Fibroblast of lung (primary cell): ENCODE measurements at regions not wholly inside any gene's neighbourhood (a gene's known extent, or its start where the extent isn't known, plus 50 kb on each side); places are given as distances from the start of the nearest gene placed in this dataset.

Experiments
- DNase-seq, 2 donors: peaks; one replicate each; pipeline versions ENCODE4 v3.0.0 to v3.0.0-alpha.2; 2010; ENCODE audit warnings: low read depth in 2 of 2
- H2AFZ ChIP-seq: 2 replicates; pipeline ENCODE4 v1.5.1; 2012; ENCODE audit warnings: low read length, control low read depth, inconsistent platforms
- H3K27ac ChIP-seq: 2 replicates; pipeline ENCODE4 v1.5.1; 2011; ENCODE audit warnings: low read length, control low read depth; ENCODE audit not compliant: insufficient read depth
- H3K27me3 ChIP-seq: 2 replicates; pipeline ENCODE4 v1.5.1; 2011; ENCODE audit warnings: mild to moderate bottlenecking, low read length; ENCODE audit not compliant: control insufficient read depth, insufficient read depth
- H3K36me3 ChIP-seq: 2 replicates; pipeline ENCODE4 v1.5.1; 2011; ENCODE audit warnings: low read length; ENCODE audit not compliant: control insufficient read depth, insufficient read depth
- H3K4me1 ChIP-seq: 2 replicates; pipeline ENCODE4 v1.5.1; 2011; ENCODE audit warnings: low read length; ENCODE audit not compliant: control insufficient read depth, insufficient read depth; ENCODE audit errors: extremely low read depth
- H3K4me2 ChIP-seq: 2 replicates; pipeline ENCODE4 v1.5.1; 2011; ENCODE audit warnings: low read length, control low read depth; ENCODE audit not compliant: insufficient read depth; ENCODE audit errors: extremely low read depth
- H3K4me3 ChIP-seq, 4 experiments: fragments of 200-600 bp in 1 of 4; sonication (generic) in 1 of 4; replicated peaks in 1 of 4; 2 replicates each; pipeline ENCODE4 v1.5.1; 2011 to 2016; ENCODE audit warnings: low read length in 4 of 4, low read depth in 3 of 4, mild to moderate bottlenecking in 3 of 4, control low read depth in 2 of 4, inconsistent platforms in 1 of 4, mixed read lengths in 1 of 4; ENCODE audit not compliant: insufficient read depth in 1 of 4; ENCODE audit errors: control extremely low read depth in 1 of 4
- H3K79me2 ChIP-seq: 2 replicates; pipeline ENCODE4 v1.5.1; 2012; ENCODE audit warnings: mild to moderate bottlenecking, low read length, inconsistent platforms; ENCODE audit not compliant: control insufficient read depth, insufficient read depth
- H3K9ac ChIP-seq: 2 replicates; pipeline ENCODE4 v1.5.1; 2011; ENCODE audit warnings: mild to moderate bottlenecking, low read length, control low read depth; ENCODE audit not compliant: insufficient read depth
- H3K9me3 ChIP-seq: 2 replicates; pipeline ENCODE4 v1.5.1; 2012; ENCODE audit warnings: low read depth, low read length; ENCODE audit not compliant: control insufficient read depth, insufficient read depth
- H4K20me1 ChIP-seq: 2 replicates; pipeline ENCODE4 v1.5.1; 2011; ENCODE audit warnings: low read length; ENCODE audit not compliant: control insufficient read depth, insufficient read depth; ENCODE audit errors: extremely low read depth
- EZH2 ChIP-seq: IDR thresholded peaks from 2 replicates; pipeline ENCODE4 v1.5.1; 2012; ENCODE audit warnings: low read length, control low read depth, mild to moderate bottlenecking; ENCODE audit errors: missing control alignments
- TF ChIP-seq, protein P1 (sequence below), 2 donors: IDR thresholded peaks in 1 of 2; conservative IDR thresholded peaks in 1 of 2; 1 replicate in 1 of 2; 2 replicates in 1 of 2; pipeline ENCODE4 v1.5.1; 2011 to 2012; ENCODE audit warnings: low read length in 2 of 2, control low read depth in 1 of 2, inconsistent platforms in 1 of 2, low read depth in 1 of 2, mild to moderate bottlenecking in 1 of 2

DNA sequence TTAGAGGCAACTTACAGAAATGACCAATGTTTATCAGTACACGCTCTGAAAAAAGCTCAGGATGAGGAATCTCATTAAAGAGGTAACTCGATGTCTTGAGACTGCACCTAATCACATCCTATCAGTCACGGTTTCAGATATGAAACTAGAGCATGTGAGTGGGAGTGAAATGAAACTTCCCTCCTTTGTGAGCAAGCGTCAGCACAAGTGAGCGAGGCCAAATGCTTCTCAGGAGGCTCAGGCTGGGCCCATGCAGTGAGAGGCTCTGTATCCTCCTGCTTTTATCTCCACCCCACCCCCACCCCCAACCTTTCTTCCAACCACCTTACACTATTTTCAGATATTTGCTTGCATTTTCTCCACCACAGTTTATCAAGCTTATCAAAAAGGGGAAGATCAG lies 140.8 kb upstream of the RIMS1 start:
- H3K9me3 ChIP-seq: no peaks in the 10 kb centered on the region
- TF ChIP-seq EZH2: no peak
- TF ChIP-seq, protein P1, sequence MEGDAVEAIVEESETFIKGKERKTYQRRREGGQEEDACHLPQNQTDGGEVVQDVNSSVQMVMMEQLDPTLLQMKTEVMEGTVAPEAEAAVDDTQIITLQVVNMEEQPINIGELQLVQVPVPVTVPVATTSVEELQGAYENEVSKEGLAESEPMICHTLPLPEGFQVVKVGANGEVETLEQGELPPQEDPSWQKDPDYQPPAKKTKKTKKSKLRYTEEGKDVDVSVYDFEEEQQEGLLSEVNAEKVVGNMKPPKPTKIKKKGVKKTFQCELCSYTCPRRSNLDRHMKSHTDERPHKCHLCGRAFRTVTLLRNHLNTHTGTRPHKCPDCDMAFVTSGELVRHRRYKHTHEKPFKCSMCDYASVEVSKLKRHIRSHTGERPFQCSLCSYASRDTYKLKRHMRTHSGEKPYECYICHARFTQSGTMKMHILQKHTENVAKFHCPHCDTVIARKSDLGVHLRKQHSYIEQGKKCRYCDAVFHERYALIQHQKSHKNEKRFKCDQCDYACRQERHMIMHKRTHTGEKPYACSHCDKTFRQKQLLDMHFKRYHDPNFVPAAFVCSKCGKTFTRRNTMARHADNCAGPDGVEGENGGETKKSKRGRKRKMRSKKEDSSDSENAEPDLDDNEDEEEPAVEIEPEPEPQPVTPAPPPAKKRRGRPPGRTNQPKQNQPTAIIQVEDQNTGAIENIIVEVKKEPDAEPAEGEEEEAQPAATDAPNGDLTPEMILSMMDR (conservative IDR thresholded peaks at IDR 0.05 in 1 of 2, IDR thresholded peaks at IDR 0.05 in 1 of 2; ENCODE audit: low read depth in 1 of 2, low read length in 2 of 2): no peak
- no peak overlapping the region for H3K27ac ChIP-seq
- no peaks in the 10 kb centered on the region for H4K20me1 ChIP-seq
- no peak overlapping the region for H3K4me3 ChIP-seq
- no peak overlapping the region for H3K9ac ChIP-seq
- no peak for DNase-seq
- H2AFZ ChIP-seq: no peak overlapping the region
- H3K36me3 ChIP-seq: no peaks in the 10 kb centered on the region
- H3K79me2 ChIP-seq: no peaks in the 10 kb centered on the region
- no peak overlapping the region for H3K4me2 ChIP-seq
- H3K27me3 ChIP-seq: no peaks in the 10 kb centered on the region
- H3K4me1 ChIP-seq: no peaks in the 10 kb centered on the region

DNA sequence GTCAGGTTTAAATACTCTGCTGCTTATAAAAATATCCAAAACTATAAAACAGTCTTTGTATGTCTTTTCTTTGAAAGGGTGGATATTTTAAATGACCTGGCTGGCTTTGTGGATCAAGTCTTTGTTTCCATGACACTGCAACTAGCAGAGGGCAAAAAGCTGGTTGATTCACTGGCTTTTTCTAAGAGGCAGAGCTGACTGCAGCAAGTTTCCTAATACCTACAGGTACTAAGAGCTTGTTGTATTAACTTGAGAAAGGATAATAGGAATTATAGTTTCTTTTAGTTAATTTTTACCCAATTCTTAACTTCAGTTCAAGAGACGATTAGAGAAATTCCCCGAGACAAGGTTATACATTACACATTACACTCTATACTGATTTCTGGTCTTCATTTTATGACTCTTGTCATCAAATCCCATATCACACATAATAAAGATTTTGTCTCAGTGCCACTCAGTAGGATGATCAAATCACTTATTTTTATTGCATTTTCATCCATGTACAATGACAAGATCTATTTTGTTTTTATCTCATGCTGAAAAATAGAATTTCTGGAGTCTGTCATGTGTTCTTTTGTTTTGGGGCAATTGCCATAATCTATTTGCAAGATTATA lies 120.1 kb upstream of the RIMS1 start:
- H2AFZ ChIP-seq: no peak overlapping the region
- H3K79me2 ChIP-seq: no peaks in the 10 kb centered on the region
- no peaks in the 10 kb centered on the region for H4K20me1 ChIP-seq
- no peaks in the 10 kb centered on the region for H3K9me3 ChIP-seq
- H3K27ac ChIP-seq: no peak overlapping the region
- H3K9ac ChIP-seq: no peak overlapping the region
- no peak overlapping the region for H3K4me2 ChIP-seq
- H3K36me3 ChIP-seq: no peaks in the 10 kb centered on the region
- no peaks in the 10 kb centered on the region for H3K27me3 ChIP-seq
- no peak for DNase-seq
- no peak overlapping the region for H3K4me3 ChIP-seq
- no peaks in the 10 kb centered on the region for H3K4me1 ChIP-seq
- no peak for TF ChIP-seq EZH2
- TF ChIP-seq, protein P1 (conservative IDR thresholded peaks at IDR 0.05 in 1 of 2, IDR thresholded peaks at IDR 0.05 in 1 of 2; ENCODE audit: low read depth in 1 of 2, low read length in 2 of 2): no peak

DNA sequence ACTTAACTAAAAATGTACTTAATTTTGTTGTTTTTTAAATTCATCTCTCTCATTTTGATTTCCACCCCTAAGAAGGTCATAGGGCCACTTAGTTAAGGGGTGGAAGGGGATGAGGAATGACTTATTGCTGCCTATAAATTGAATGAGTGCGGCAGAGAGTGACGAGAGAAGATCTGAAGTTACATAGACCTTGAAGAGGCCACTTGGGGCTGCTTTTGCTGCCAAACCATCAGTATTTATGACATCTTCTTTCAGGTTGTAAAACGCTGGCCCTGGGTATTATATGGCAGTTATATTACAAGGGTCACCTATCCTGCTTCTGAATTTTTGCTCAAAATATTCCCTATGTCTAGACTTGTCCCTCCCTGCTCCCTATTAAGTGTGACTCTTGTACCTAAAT lies 119.6 kb upstream of the RIMS1 start:
- TF ChIP-seq, protein P1 (conservative IDR thresholded peaks at IDR 0.05 in 1 of 2, IDR thresholded peaks at IDR 0.05 in 1 of 2; ENCODE audit: low read depth in 1 of 2, low read length in 2 of 2): no peak
- no peak for TF ChIP-seq EZH2
- Histone ChIP-seq H3K9me3 (no peaks in the 10 kb centered on the region), H3K4me2 (no peak overlapping the region), H3K36me3 (no peaks in the 10 kb centered on the region), H3K4me1 (no peaks in the 10 kb centered on the region), H4K20me1 (no peaks in the 10 kb centered on the region), H3K27me3 (no peaks in the 10 kb centered on the region), H3K79me2 (no peaks in the 10 kb centered on the region), H3K4me3 (no peak overlapping the region), H2AFZ (no peak overlapping the region), H3K9ac (no peak overlapping the region), H3K27ac (no peak overlapping the region)
- no peak for DNase-seq
